Mucosa of descending colon (tissue), 3 donors: ENCODE measurements at regions not wholly inside any gene's neighbourhood (a gene's known extent, or its start where the extent isn't known, plus 50 kb on each side); places are given as distances from the start of the nearest gene placed in this dataset.

Experiments used
- ATAC-seq: fragments of 200-7000 bp; cut with Tn5 transposase; one replicate; pipeline ENCODE4 v1.9.1; 2020; ENCODE audit warnings: mild to moderate bottlenecking, moderate library complexity
- DNase-seq, 3 donors: peaks; one replicate each; pipeline ENCODE4 v3.0.0-alpha.2; 2020
- H3K36me3 ChIP-seq: fragments of 200-600 bp; one replicate; pipeline ENCODE4 v1.8.0; 2021; ENCODE audit warnings: low read depth, mild to moderate bottlenecking
- H3K4me1 ChIP-seq: fragments of 200-600 bp; one replicate; pipeline ENCODE4 v1.8.0; 2021; ENCODE audit warnings: low read depth, mild to moderate bottlenecking
- H3K4me3 ChIP-seq: fragments of 200-600 bp; one replicate; pipeline ENCODE4 v1.8.0; 2021; ENCODE audit warnings: mild to moderate bottlenecking
- H3K9me3 ChIP-seq: fragments of 200-600 bp; one replicate; pipeline ENCODE4 v1.8.0; 2021; ENCODE audit warnings: mild to moderate bottlenecking
- intact Hi-C, 2 donors: fragments of 100-400 bp; cut with DNase I in 1 of 2; cut with micrococcal nuclease in 1 of 2; formaldehyde crosslinking; loops; one replicate each; pipeline versions ENCODE4 v1.11.0 to v1.11.1; 2022; cut with DNase I, micrococcal nuclease
- TF ChIP-seq, protein P1 (sequence below): fragments of 200-600 bp; IDR thresholded peaks from one replicate; pipeline ENCODE4 v1.8.0; 2022; ENCODE audit warnings: antibody characterized with exemption, mild to moderate bottlenecking
- donor health status: DM: no; HTN: no; CAD: no; lungs with moderate emphysema.
- donor health status: DM: no; HTN: no; CAD: no.
- donor health status: DM: no; HTN: yes; CAD: no.

DNA sequence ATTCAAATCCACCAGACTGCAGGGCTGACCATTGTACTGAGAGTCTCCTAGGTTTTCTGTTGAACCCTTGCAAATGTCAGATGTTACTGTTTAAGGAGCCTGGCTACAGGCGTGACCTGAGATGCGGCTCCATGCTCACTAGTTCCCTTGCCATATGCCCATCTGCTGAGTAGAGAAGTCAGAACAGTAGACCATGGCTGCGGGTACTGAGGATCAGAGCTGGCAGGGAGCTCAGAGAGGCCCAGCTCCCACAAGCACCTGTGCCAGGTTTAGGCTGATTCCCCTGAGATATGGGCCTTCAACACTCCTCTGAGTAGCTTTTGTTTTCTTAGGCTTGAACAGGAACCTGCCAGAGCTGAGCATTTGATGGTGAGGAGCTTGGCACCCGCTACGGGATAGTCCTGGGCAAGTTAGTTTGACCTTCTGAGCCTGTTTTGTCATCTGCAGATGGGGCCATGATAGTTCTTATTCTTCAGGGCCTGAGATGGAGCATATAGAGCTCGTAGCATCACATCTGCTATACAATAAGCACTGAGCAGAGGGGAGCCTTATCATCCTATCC lies 83.7 kb downstream of the BOD1 start:
- TF ChIP-seq, protein P1, sequence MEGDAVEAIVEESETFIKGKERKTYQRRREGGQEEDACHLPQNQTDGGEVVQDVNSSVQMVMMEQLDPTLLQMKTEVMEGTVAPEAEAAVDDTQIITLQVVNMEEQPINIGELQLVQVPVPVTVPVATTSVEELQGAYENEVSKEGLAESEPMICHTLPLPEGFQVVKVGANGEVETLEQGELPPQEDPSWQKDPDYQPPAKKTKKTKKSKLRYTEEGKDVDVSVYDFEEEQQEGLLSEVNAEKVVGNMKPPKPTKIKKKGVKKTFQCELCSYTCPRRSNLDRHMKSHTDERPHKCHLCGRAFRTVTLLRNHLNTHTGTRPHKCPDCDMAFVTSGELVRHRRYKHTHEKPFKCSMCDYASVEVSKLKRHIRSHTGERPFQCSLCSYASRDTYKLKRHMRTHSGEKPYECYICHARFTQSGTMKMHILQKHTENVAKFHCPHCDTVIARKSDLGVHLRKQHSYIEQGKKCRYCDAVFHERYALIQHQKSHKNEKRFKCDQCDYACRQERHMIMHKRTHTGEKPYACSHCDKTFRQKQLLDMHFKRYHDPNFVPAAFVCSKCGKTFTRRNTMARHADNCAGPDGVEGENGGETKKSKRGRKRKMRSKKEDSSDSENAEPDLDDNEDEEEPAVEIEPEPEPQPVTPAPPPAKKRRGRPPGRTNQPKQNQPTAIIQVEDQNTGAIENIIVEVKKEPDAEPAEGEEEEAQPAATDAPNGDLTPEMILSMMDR = no peak
- no peak for DNase-seq
- intact Hi-C loops = no loop called here
- no peak for ATAC-seq
- Histone ChIP-seq H3K36me3 (no peaks in the 10 kb centered on the region), H3K4me1 (no peaks in the 10 kb centered on the region), H3K9me3 (no peaks in the 10 kb centered on the region), H3K4me3 (no peak overlapping the region)

- no peaks in the 10 kb centered on the region for H3K9me3 ChIP-seq
- intact Hi-C loops = no loop called here
- H3K4me1 ChIP-seq = no peaks in the 10 kb centered on the region
- H3K4me3 ChIP-seq = no peak overlapping the region
- TF ChIP-seq, protein P1 = no peak
- ATAC-seq (no peak), DNase-seq (no peak)
- no peaks in the 10 kb centered on the region for H3K36me3 ChIP-seq
These were observed 84.6 kb downstream of the BOD1 start for GRCh38 chr5:173531863-173532262.

GRCh38 chr5:173530547-173530946 lies 85.9 kb downstream of the BOD1 start:
- no peaks in the 10 kb centered on the region for H3K4me1 ChIP-seq
- no peak overlapping the region for H3K4me3 ChIP-seq
- intact Hi-C loops = no loop called here
- H3K36me3 ChIP-seq = no peaks in the 10 kb centered on the region
- DNase-seq = no peak
- ATAC-seq = no peak
- TF ChIP-seq, protein P1 = no peak
- H3K9me3 ChIP-seq = no peaks in the 10 kb centered on the region

DNA sequence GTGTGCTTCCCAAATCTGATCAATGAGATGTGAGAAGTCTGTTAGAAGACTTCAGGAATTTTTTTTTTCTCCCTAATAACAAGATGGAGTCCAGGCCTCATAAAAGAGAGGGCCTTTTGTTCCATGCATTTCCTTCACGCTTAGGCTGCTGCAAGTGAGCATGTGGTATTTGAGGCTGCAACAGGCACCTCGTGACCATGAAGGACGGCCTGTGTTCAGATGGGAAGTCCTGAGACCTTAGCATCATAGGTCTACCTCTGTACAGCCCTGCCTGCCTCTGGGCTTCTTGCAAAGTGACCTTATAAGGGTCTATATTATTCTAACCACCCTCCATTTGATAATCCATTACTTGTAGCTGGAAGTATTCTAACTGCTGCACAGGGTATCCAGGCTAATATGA lies 86.6 kb downstream of the BOD1 start:
- TF ChIP-seq, protein P1 = no peak
- DNase-seq = no peak
- ATAC-seq = no peak
- Histone ChIP-seq H3K9me3 (no peaks in the 10 kb centered on the region), H3K4me3 (no peak overlapping the region), H3K36me3 (no peaks in the 10 kb centered on the region), H3K4me1 (no peaks in the 10 kb centered on the region)
- intact Hi-C loops = no loop called here

DNA sequence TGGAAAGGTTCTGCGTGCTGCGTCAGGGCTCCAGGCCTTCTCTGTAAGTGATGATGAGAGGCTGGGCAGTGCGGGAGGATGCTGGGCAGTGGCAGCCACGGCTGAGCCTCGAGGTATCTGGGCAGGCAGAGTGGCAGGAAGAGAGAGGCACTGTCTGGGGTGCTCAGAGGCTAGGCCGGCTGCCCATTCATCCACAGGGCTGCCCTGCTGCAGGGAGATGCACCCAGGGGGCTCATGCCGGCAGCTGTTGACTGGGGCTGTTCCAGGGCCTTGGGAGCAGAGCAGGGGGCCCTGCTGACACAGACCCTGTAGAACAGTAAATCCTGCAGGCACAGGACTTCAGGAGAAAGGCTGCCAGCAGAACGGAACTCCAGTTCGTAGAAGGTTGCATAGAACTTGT lies 88.8 kb downstream of the BOD1 start:
- Histone ChIP-seq H3K9me3 (no peaks in the 10 kb centered on the region), H3K4me3 (no peak overlapping the region), H3K36me3 (no peaks in the 10 kb centered on the region), H3K4me1 (no peaks in the 10 kb centered on the region)
- TF ChIP-seq, protein P1 = no peak
- DNase-seq (no peak), ATAC-seq (no peak)
- intact Hi-C loops = no loop called here

- intact Hi-C loops = no loop called here
- TF ChIP-seq, protein P1 = no peak
- no peaks in the 10 kb centered on the region for H3K36me3 ChIP-seq
- no peak for DNase-seq
- ATAC-seq = no peak
- peaks cover 3% of the 10 kb centered on the region for H3K9me3 ChIP-seq
- no peak overlapping the region for H3K4me3 ChIP-seq
- no peaks in the 10 kb centered on the region for H3K4me1 ChIP-seq
These were observed 92.3 kb downstream of the BOD1 start for GRCh38 chr5:173524136-173524535.
